GM21390 (cell line): ENCODE measurements at regions not wholly inside any gene's neighbourhood (a gene's known extent, or its start where the extent isn't known, plus 50 kb on each side); places are given as distances from the start of the nearest gene placed in this dataset.
"Not testable (repeated sequence)": the region's sequence is repeated elsewhere in the genome, so short reads cannot be mapped to it uniquely, and the experiment has no call there.

Source experiments
- ATAC-seq: cut with Tn5 transposase; IDR thresholded peaks from one replicate; pipeline ENCODE4 v1.9.1; 2021; ENCODE audit not compliant: unreplicated experiment

DNA sequence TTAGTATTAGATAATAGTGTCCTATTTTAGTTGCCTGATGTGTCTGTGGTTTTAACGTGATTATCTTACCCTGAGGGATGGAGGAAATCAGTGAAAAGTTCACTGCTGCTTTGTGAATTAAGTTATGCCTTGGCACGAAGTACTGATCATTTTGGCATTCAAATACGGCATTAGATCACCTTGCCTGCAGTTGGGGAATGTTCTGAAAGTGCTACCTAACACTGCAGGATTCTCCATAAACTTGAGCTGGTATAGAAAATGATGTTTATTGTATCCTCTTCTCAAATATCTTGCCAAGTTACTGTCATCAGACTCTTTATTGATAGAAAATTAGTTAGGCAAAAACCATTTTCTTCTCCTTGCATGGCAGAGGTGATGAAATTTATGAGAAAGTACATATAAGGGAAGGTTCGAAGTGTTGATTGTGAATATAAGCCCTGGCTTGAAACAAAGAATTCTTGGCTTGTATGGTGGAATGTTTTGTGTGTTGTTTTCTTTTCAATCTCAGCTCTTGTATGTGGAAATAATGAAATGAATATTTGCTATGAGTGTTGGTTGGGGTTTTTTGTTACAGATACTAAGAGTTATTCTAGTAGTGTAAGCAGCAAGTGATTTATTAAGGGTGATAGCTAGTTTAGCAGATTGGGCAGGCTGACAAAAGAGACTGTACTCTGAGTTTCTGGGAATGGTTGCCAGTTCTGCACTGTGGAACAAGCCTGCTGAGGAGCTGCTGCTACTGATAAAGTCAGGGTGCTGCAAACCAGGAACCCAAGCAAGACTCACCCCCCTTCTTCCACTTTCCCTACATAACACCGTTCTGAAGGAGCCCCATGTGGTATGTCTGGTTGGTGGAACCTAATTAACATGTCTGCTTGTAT lies 448.3 kb downstream of the PCNX1 start:
- no peak for ATAC-seq

DNA sequence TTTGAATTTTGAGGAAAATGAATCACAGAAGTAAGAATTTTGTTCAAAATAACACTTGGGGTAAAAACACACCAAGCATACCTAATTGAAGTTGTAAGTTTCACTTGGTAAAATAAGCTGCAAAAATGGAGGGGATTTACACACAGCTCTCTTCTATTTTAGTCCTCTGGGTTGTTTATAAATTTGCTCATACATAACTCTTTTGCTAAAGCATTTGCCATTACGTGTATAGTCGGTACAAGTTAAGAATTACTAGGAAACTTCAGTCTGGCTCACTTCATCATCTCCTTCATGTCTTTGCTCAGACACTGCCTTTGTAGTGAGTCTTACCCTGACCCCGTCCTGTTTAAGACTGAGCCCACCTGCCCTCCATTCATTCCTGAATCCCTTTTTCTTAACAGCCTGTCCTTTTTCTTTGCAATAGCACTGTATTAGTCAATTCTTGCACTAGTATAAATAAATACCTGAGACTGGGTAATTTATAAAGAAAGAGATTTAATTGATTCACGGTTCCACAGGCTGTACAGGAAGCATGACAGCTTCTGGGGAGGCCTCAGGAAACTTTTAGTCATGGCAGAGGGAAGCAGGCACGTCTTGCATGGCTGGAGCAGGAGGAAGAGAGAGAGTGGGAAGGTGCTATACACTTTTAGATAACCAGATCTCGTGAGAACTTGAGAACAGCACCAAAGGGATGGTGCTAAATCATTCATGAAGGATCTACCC lies 451.1 kb downstream of the PCNX1 start:
- ATAC-seq = no peak

DNA sequence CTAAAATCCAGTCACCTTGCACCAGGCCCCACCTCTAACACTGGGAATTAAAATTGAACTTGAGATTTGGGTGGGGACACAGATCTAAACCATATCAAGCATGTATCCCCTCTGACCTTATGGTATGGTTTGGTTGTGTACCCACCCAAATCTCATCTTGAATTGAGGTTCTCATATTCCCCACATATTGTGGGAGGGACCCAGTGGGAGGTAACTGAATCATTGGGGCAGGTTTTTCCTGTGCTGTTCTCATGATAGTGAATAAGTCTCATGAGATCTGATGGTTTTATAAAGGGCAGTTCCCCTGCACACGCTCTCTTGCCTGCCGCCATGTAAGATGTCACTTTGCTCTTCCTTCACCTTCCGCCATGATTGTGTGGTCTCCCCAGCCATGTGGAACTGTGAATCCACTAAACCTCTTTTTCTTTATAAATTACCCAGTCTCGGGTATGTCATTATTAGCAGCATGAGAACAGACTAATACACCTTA lies 451.7 kb downstream of the PCNX1 start:
- ATAC-seq = not testable (repeated sequence)

DNA sequence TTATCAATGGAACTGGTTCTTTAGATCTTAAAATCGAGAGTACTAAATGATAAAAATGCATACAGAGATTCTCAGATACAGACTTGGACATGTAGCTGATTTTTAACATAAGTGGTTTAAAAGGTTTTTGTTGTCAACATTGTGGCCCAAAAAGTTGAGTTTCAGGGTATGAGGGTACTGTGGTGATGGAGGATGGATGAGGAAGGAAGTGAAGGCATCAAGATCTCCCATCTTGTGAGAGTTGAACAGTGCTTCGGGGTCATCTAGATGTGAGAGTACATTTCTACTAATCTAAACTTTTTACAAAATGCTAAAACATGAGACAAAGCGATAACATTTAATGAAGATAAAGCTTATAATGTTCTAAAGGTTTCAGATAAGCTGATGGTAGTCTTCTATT lies 452.6 kb downstream of the PCNX1 start:
- ATAC-seq = no peak

DNA sequence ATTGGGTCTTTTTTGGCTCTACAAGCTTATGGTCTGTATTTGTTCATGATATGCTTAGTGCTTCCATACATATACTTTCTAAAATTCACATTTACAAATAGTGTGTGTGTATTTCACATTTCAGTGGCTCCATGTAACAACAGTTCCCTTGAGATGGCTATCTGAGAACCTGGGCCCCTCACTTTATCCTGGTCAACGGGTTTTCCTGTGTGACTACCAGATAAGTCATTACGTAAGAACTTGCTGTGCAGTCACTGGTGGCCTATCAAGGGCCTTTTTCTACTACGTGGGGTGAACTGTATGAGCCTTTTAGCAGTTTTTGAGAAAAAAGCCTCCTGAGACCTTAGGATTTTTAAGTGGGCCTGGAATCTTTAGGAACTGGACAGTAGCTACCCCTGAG lies 454.1 kb downstream of the PCNX1 start:
- ATAC-seq = no peak

DNA sequence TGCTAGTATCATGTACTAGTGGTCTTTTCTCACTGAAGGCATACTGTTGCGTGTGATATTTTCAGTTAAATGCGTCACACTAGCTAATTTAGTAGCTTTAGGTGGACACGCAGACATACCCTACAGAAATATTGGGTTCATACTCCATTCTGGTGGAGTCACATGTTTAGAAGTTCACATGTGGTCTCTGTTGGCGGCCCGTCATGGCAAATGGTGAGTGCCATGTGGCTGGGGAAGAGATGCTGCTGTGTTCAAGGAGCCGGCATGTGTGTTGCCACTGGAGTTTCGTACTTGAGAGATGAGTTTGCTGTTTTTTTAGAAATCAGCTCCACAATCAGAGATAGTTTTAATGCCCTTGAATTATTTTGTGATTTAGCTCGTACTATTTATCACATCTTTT lies 454.6 kb downstream of the PCNX1 start:
- ATAC-seq = no peak

DNA sequence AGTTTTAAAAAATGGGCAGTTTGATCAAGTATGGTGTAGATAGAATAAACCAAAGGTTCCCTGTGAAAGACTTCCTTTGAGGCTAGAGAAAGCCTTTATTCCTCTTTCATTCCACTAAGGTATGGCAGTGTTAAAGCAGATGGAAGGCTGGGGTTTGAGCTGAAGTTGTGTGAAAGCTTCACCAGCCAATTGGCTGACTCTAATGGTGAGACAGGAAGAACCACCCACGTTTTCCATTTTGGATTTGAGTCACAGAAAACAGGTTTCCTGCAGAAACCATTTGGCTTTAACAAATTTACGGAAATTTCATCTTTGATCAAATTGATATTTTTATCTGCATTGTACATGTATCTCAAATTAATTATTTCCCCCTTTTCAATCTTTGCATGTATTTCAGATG lies 455.0 kb downstream of the PCNX1 start:
- no peak for ATAC-seq

DNA sequence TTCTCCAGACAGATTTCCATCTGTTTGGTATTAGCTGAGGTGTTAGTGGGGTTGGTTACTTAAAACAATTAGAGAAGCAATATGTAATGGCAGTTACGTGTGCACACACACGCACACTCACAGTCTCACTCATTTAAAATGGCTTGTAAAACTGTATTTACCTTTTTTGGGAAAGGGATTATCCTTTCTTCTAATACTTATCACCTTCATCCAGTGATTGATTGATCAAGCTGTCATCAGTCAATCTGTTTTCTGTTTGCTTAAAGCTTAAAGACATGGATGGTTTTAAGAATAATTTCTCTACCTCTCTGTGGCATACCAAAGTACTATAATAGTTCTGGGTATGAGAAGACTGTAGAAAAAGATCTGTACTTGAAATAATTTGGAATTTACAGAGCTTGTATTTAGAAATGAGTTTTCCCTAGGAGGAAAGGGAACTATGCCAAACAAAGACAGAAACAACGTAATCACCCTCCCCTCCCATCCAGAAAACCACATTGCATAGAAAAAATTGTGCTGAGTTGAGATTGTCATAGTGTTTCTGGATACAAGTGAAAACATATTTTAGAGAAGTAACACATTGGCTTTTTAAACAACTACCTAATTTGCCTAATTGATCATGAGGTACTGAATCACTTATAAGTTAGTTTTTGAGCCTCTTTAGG lies 455.8 kb downstream of the PCNX1 start:
- ATAC-seq = no peak

DNA sequence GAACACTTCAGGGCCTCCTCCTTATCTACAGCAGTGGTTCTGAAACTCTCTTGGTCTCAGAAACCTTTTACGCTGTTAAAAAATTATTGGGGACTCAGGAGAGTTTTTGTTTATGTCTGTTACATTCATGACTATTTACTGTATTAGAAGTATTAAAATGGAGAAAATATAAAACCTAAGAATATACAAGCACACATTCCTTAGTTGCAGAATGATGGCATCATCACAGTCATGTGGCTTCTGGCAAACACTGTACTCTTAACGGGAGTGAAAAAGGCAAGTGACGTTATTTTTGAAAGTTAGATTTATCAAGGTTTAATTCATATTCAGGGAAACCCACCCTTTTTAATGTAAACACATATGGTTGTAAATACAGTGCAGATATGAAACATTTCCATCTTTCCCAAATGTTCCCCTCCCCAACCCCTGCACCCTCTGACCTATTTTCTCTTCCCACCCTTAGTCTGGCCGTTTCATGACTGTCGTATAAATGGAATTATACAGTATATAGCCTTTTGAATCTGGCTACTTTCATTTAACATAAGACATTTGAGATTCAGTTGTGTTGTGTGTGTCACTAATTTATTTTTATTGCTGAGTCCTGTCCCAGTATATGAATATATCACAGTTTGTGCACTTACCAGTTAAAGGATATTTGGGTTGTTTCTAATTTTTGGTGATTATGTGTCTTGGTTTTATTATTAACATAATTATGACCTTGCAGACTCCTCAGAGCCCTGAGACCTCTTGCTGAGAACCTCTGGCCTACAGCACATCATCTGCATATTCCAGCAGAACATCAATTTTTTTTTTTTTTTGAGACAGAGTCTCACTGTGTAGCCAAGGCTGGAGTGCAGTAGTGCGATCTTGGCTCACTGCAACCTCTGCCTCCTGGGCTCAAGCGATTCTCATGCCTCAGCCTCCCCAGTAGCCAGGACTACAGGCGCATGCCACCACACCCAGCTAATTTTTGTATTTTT lies 457.0 kb downstream of the PCNX1 start:
- ATAC-seq = no peak

DNA sequence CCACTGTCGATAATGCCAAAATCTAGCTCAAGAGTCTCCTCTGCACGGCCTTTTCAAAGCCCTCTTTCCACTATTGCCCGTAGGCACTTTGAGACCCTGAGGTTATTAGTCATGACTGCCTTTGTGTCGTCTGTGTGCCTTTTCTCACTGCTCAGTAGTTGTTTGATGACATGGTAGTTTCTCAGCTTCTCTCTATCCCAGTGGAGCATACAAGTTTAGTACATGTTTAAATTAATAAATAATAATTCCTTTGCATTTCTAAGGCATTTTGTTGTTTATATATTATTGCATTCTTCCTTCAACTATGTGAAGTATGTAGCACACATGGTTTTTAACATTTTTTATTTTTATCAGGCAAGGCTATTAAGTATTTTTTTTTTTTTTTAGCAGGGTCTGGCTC lies 458.1 kb downstream of the PCNX1 start:
- ATAC-seq = no peak

DNA sequence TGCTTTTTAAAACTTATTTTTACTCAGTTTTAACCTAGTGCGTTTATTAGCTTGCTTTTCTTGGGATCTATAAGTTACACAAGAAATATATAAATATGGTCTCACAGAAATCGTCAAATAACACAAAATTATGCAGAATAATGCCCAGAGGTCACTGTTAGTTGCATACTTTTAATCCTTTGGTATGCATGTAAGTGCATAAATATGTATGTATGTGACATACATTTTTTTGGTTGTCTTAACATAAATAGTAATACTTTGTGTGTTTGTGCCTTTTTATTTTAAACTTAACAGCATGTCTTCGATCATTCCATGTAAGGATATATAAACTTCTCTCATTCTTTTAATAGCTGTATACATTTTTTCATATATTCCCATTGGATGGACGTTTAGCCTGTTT lies 459.6 kb downstream of the PCNX1 start:
- ATAC-seq = no peak

DNA sequence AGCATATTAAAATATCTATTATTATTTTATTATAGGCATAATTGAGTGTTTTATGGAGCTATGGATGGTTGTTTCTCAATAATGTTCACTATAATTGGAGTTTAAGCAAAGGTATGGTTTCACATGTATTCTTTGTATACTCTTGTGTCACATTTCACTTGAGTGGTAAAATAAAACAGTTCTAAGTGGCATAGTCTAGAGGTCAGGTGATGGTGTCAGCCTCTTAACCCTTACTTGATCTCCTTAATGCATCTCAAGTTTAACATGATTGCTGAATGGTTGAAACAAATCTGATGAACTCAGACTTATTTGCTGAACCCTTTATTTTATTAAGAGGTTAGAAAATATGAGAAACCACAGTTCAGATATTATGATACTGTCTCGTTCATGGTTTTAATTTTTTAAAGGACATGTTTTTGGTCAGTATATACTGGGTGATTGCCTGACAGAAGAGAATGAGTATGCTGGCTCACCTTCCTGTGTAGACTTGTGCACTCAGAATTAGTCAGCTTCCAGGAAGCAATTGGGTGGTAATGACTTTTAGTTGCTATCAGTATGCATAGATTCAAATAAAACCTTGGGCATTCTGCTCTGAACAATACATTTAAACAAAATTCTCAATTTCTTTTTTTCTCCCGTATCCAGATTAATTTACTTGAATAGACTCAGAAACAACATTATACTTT lies 464.6 kb downstream of the PCNX1 start:
- ATAC-seq = no peak

DNA sequence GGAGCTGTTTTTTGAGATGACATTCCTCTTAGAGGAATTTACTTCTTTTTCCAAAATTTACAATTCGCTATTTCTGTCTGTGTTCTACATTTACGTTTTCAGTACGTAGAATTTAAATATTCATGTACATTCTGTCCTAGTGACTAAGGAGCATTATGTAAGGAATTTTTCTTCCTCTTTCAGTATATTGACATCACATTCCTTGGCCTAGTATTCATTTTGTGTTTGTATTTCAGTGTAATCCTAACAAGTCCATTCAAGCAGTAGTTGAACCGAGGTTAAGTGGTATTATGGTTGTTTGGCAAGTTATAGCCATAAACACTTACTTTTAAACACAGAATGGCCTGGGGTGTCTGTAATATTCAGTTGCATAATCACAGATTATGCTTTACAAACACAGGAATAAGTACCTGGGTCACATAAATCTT lies 465.2 kb downstream of the PCNX1 start:
- no peak for ATAC-seq

DNA sequence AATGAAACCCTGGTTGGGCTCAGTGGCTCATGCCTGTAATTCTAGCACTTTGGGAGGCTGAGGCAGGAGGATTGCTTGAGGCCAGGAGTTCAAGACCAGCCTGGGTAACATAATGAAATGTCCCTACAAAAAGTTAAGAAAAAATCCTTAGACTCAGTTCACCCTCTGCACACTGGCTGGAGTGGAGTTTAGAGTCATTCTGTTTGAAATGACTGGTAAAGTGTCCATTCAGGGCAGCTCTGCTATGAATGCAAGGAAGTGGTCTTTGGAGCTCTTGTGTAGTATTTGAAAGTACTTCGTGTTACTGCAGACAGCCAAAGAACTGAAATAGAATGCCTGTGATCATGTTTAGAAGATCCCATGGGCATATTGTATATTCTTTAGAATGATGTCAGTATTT lies 466.5 kb downstream of the PCNX1 start:
- ATAC-seq = no peak

DNA sequence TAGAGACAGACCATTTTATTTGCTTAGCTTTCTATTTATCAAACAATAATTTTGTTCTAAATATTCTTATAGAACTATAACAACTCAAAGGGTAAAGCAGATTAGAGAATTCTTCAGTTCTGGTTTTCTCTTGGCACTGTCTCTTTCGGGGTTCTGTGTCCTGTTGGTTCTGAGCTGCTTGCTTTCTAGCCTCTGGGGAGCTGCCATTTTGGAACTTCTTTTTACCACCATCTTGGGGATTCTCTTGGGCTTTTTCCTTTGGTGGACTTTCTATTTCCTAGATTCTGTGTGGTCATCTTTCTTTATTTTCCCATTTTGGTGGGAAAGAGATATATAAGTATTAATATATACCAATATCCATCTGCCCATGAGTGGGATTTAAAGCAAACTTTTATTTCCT lies 467.7 kb downstream of the PCNX1 start:
- ATAC-seq = no peak

DNA sequence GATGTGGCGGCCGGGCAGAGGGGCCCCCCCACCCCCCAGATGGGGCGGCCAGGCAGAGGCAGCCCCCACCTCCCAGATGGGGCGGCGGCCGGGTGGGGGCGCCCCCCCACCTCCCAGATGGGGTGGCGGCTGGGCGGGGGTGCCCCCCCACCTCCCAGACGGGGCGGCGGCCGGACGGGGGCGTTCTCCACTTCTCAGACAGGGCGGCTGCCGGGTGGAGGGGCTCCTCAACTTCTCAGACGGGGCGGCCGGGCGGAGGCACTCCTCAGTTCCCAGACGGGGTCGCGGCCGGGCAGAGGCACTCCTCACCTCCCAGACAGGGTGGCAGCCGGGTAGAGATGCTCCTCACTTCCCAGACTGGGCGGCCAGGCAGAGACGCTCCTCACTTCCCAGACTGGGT lies 469.8 kb downstream of the PCNX1 start:
- no peak for ATAC-seq

DNA sequence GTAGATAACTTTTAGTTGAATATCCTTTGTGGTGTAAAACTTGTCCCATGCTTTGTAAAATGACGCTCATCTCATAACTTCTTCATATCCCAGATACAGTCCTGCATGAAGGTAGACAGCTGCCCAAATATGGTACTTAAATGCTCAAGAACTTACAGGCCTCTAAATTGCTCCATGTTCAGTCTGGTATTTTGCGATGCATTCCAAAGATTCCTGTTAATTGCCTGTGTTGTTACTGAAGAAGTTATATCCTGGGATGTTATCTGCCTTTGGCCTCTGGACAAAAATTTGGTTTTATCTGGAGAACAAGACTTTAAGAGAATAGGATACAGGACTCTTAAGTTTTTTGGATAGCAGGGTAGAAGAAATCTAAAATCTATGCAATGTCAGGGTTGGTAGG lies 473.0 kb downstream of the PCNX1 start:
- ATAC-seq = no peak

DNA sequence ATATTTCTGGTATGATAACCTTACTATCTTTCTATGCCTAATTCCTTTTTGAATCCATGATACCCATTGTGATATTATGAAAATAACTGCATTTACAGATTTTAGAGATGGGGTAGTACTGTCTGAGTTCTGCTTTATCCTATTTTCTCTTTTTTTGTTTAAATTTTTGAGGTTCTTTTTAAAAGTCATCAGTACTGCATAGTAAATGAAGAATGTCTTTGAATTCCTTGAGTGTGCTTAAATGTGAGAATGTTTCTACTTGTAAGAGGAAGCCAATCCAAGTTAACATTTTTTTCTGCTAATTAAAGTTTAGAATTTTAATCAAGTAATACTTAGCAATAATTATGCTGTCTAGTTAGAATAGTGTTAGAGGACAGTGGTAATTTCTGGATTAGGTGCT lies 474.6 kb downstream of the PCNX1 start:
- ATAC-seq = no peak

DNA sequence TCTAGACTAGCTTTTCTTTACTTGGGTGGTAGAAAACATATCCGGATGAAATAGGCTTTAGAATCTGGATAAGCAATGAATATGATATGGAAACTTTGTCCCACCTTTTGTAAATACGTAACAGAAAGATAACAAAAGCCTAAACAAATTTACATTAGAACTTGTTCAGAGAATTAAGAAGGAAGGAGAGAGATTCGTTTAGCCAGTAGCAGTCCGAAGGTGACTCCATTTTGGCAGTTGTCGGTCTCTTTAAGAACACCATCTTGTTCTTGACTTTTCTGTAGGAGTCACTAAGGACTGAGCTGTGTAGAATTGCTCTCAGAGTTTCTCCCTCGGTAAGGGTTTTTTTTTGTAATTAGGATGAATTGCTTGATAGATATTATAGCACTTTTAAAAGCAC lies 475.1 kb downstream of the PCNX1 start:
- ATAC-seq = no peak

DNA sequence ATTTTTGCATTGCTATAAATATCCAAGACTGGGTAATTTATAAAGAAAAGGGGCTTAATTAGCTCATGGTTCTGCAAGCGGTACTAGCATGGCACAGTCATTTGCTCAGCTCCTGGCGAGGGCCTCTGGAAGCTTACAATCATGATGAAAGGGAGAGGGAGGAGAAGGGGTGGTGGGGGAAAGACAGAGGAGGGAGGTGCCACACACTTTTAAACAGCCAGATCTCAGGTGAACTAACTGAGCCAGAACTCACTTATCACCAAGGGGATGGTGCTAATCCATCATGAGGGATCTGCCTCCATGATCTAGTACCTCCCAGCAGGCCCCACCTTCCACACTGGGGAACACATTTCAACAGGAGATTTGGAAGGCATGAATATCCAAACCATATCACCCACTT lies 476.3 kb downstream of the PCNX1 start:
- ATAC-seq = no peak
